Stimulated activated naive CD4-positive, alpha-beta T cell (primary cell): ENCODE measurements at regions not wholly inside any gene's neighbourhood (a gene's known extent, or its start where the extent isn't known, plus 50 kb on each side); places are given as distances from the start of the nearest gene placed in this dataset.

Source experiments
- DNase-seq, 6 experiments: peaks; one replicate each; lab custom pipeline; 2025; lab: John Stamatoyannopoulos, UW

- no peak for DNase-seq
These were observed 50.8 kb upstream of the CREB5 start for GRCh38 chr7:28361551-28361950.

GRCh38 chr7:28362182-28362581 is 50.1 kb upstream of the CREB5 start:
- no peak for DNase-seq
